ENCODE measurements at regions not wholly inside any gene's neighbourhood (a gene's known extent, or its start where the extent isn't known, plus 50 kb on each side); places are given as distances from the start of the nearest gene placed in this dataset.
"Not testable (repeated sequence)": the region's sequence is repeated elsewhere in the genome, so short reads cannot be mapped to it uniquely, and the experiment has no call there.

DNA sequence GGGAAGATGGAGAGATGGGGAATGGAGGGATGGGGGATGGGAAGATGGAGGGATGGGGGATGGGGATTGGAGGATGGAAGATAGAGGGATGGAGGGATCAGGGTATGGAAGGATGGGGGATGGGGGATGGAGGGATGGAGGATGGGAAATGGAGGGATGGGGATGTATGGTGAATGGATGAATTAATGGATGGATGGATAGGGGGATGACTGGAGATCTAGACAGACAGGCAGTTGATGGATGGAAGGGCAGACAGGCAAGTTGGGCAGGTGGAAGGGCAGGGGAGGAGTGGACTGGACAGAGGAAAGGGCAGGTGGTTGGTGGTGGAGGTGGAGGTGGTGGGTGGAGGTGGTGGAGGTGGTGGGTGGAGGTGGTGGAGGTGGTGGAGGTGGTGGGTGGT is 167.2 kb downstream of the C9orf50 start:
- no peak for DNase-seq

DNA sequence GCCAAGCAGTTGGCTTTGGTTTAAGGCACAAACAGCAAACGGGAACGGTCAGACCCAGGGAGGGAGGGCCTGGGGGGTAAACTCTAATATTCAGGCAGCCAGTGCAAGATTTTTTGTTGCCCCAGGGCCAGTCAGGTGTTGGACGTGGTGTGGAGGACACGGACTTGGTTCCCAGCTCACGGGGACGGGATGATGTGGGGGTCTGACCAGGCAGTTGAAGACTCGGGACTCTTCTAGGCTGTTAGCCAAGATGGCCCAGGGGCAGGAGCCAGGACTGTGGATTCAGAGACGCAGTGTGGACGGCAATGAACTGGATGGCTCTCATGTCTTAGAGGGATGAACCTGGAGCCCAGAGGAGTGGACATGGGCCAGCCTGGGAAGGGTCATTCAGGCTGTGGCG is 169.2 kb downstream of the C9orf50 start:
- no peak for DNase-seq

DNA sequence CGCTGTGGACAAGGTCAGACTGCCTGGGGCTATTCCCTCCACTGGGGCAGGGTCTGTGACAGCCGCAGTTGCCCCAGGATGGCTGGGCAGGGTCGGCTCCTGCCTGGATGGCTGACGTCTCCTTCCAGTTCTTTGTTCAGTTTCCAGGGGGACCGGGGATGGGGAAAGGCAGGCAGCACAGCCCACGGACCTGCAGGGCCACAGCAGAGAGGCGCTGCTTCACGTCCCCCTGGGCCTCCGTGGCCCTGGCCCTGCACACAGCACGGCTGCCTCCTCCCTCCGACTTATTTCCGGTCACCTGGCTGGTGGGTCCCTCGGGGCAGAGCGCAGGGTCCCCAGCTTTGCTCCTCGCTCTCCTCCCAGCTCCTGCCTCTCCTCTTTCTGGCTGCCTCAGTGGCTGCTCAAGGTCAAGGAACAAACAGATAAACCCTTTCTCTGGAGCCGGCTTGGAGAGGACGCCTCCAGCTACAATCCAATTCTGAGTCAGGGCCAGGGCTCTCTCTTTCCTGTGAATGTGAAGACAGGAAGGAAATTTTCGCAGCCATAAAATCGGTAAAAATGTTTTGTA is 169.7 kb downstream of the C9orf50 start:
- no peak for DNase-seq

DNA sequence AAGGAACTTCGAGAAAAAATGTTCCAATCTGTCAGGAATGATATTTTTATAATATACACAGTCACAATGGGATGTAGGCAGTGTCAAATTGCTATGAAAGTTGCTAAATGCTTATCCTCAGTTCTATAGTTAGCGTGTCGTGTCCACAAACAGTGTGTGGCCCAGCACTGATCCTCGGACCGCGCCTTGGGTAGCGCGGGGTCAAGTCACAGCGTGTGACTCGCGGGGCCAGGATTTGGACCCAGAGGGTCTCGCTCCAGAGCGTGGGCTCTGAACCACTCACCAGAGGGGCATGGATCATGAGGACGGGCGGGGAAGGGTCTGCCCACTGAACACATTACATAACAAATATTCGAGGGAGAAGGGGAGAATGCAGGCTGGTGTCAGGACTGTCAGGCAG is 171.8 kb downstream of the C9orf50 start:
- DNase-seq: no peak

DNA sequence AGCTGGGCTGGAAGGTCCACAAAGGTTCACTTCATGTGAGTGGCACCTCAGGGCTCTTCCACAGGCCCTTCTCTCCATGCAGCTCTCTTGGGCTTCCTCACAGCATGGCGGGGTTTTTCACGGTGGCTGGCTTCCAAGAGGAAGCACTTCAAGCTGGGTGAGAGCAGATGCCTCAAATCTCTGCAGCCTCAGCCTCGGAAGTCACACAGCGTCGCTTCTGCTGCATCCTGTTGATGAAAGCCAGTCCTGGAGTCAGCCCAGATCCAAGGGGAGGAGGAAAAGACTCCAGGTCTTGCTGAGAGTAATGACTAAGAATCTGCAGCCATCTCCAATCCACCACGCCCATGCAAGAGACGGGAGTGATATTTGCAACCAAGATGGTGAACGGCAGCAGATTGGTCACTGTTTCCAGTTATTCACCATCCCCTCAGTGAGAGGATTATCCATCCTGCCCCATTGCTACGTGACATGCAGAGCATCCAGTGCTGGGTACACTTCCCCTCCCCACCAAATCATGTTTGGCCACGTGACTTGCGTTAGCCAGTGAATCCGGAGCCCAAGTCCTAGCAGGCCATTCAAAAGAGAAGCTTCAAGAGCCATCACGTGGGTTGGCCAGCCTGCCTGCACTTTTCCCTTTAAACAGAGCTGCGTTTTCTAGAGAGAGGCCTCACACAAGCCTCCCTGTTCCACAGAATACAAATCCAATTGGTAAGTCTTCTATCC is 173.9 kb downstream of the C9orf50 start:
- no peak for DNase-seq

DNA sequence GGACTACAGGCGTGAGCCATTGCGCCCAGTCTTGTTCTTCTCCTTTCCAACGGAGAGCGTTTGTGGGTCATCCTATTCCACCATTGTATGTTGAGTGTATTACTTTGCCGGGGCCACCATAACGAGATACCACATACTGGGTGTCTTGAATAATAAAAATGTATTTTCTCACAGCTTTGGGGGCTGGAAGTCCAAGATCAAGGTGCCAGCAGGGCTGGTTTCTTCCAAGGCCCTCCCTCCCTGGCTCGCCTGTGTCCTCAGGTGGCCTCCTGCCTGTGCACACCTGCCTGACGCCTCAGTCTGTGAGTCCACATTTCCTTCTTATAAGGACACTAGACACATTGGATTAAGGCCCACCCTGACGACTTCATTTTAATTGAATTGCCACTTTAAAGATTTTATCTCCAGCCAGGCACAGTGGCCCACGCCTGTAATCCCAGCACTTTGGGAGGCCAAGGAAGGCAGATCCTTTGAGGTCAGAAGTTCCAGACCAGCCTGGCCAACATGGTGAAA is 175.1 kb downstream of the C9orf50 start:
- no peak for DNase-seq

DNA sequence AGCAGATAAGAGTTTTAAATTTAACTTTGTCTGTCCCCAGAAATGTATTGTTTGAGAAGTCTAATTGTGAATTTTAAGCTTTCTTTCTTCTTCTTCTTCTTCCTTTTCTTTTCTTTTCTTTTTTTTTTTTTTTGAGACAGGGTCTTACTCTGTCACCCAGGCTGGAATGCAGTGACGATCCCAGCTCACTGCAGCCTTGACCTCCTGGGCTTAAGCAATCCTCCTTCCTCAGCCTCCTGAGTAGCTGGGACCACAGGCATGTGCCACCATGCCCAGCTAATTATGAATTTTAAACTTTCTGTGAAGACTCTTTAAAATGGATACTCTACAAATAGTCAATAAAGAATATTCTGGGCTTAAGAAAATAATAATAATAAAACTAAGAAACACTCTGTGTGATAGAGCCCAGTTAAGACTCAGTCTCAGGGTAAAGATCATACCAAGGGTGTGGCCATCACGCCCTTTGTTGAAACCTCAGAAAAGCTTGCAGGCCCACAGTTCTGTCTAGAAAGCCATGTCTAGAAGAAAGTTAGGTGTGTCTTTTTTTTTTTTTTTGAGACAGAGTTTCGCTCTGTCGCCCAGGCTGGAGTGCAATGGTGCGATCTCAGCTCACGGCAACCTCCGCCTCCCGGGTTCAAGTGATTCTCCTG is 177.3 kb downstream of the C9orf50 start:
- not testable (repeated sequence) for DNase-seq

DNA sequence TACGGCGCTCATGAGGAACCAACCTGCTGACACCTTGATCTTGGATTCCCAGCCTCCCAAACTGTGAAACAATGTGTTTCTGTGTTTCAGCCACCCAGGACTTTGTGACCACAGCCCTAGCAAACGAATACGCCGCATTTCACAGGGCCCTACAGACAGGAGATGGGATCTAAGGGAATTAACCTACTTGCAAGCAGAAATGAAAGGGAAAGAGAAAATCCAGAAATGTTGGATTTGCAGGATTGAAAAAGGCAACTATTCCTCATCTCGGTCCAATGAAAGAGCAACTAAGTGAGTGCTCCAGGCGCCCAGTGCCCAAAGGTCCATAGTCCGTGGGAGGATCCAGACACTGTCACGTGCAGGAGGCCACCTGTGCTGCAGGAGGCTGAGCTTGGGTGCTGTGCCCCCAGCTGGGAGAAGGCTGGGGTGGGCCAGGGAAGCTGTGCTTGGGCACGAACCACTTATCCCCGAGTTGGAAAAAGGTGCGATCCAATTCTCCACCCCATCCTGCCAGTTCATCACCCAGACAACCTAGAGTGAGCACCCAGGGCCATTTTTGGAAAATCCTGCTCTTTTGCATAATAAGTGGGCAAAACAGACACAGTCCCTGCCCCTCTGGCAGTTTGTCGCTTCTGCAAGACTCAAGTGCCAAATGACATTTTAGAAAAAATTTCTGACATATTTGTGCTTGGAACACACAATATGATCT is 177.9 kb downstream of the C9orf50 start:
- no peak for DNase-seq

DNA sequence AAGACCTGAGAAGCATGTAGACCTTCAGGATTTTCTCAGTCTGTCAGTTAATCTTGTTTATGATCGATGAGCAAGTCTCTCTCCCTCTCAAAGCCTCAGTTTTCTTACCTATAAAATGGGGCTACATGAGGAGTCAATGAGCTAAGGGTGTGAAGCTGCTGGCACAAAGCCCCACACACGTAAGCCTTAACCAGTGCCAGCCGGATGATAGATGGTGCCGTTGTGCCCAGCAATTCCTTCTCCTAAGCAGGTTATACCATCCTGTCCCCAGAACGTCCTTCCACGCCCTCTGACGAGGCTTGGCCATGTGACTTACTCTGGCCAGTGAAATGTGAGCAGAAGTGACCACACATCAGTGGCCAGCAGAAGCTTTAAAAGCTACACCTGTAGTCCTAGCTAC is 179.0 kb downstream of the C9orf50 start:
- DNase-seq: no peak

DNA sequence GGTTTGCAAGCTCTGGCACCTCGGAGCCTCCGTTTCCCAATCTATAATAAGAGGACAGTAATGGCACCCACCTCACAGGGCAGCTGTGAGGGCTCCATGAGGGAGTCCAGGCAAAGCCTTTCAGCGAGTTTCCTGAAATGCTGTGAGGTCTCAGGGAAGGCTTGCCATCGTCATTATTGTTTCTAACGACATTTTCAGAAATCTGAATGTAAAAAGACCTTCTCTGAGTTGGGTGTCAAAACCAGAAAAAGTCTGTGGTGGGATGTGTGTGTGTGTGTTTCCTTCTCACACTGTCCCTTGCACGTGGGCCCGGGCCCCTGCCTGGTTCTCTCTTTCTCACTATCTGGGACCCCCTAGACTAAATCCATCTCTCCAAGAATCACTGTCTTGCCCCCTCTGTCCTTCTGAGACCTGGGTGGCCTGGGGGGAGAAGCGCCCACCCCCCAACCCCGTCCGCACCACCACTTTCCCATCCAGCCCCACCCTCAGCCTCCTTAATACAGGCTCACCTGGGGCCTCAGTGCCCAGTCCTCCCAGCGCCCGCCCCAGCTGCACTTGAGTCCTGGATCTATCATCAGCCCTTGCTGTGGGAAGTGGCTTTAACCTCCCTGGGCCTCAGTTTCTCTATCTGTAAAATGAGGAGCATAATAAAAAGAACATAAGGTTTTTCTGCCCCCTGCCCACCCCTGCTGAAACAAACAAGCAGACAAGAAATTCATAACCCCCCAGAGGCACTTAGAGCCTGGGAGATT is 180.3 kb downstream of the C9orf50 start:
- no peak for DNase-seq

DNA sequence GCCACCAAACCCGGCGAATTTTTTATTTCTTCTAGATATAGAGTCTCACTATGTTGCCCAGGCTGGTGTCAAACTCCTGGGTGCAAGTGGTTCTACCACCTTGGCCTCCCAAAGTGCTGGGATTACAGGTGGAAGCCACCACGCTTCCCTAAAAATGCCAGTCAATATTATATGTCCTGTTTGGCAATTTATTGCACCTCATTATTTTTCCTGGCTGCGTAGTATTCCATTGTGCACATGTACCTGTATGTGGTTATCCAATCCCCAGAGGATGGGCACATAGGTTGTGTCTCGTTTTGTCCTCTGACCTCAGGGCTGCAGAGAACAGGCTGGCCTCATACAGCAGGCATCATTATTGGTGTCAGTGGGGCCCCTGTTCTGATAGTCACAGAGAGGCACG is 181.7 kb downstream of the C9orf50 start:
- DNase-seq: no peak

DNA sequence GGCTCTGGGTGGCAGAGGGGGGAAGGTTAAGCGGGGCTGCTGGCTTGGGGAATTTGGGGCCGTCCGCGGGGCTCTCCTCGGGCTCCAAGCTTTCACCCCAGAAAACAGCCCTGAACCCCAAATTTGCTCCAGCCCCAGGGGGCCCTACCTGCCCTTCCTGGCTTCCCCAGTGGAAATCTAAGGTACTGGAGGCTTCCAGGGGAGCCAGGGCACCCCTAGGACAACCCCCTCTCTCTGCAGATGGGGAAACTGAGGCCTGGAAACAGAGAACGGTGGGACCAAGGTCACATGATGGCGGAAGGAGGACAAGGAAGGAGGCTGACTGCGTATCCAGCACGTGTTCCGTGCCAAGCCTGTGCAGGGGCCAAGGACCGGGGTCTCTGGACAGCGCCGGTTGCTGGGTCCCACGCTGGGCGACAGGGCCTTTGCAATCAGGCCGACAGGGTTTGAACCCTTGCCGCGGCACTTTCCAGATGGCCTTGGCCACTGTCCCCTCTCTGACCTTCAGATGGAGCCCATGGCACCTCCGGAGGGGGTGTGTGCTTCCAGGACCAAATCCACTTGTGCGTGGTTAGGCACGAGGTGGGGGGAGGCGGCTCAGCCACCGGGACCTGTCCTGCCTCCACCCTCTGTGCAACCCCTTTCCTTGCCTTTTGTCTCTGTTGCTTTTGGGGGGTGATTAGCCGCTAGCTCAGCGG is 183.1 kb downstream of the C9orf50 start:
- no peak for DNase-seq

DNA sequence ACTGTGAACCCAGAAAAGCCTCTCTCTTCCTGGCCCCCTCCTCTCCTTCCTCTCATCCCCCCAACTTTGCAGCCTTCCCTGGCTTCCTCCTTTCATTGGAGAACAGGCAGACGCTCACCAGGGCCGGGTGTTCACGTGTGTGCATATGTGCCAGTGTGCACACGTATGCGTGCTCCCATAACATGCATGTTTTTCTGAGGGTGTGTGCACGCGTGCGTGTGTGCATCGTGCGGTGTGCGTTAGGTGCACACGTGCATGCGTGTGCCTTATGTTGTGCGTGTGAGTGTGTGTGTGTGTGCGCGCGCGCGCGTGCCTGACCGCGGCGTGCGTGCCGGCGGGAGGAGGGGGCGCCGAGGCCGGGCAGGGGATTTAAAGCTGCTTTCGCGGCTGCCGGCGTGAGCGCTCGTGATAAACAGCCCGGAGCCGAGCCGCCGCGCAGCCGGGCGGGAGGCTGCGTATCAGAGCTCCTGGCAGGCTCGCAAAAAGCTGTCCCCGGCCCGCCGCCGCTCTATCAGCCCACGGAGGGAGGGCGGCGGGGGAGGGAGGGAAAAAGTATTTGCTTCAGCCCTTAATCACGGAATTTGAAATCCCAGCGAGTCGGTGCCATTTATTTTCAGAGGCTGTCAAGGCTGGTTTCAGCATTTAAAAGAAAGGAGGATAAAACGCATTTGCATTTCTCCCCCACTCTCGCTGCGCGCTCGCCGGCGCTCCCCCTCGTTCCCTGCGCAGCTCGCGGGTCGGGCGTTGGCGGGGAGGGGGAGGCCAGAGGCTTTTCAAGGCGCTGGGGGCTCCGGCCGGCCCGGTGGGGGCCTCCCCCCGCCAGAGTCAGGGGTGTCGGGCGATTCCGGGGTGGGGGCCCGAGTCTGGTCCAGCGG is 183.9 kb downstream of the C9orf50 start:
- no peak for DNase-seq

DNA sequence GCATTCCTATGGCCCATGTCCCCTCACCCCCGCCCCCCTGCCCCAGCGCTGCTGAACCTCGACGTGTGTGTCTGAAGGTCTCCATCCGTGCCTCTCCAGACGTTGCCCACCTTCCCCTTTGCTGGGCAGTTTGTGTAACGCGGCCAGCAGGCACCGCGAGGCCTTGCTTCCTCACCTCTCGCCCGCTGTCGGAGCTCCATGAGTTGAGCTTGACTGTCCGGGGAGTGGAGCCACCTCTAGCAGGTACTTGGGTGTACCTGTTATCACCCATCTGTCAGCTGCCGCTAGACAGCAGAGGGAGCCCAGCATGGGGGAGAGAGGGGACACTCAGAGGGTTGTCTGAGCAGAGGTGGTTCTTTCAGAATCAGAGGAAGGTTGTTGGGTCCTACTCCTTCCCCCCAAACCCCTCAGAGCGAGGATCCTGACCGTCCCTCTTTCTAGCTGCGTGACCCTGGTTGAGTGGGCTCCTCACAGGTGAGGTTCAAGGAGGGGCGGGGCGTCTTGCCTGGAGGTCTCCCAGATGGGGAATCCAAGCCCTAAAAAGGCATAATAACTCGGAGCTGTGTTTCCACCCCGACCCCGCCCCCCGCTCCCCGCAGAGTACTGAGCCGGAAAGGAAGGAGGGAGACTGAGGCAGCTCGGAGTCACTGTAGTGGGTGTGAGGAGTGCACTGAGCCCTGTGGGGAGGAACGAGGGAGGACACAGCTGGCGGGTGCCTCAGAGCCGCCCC is 184.7 kb downstream of the C9orf50 start:
- no peak for DNase-seq

DNA sequence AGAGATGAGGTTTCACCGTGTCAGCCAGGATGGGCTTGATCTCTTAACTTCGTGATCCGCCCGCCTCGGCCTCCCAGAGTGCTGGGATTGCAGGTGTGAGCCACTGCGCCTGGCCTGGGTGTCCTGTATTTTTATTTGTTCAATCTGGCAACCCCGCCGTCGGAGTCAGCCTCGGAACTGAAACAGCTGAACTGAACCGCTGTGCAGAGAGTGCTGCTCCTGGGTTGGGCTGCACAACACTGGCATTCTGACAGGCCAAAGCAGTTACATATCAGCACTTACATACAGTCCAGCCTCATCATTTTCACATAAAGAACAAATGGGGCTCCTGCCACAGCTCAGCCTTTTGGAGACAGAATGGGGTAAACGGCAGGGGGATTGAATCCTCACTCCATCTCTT is 185.6 kb downstream of the C9orf50 start:
- DNase-seq: no peak

DNA sequence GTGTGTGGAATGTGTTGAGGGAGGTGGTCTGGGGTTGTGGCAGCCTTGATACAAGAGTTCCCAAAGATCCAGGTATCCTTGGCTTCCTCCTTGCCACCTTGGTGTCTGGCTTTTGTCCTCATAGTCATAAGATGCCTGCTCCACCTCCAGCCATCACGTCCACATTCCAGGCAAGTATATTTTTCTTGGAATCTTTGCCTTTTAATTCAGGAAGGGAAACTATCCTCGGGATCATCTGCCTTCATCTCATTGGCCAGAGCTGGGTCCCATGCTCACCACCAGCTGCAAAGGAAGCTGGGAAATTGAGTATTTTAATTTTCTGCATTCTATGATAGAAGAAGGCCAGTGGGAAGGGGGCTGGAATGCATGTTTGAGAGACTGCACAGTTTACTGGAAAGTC is 186.7 kb downstream of the C9orf50 start:
- no peak for DNase-seq

DNA sequence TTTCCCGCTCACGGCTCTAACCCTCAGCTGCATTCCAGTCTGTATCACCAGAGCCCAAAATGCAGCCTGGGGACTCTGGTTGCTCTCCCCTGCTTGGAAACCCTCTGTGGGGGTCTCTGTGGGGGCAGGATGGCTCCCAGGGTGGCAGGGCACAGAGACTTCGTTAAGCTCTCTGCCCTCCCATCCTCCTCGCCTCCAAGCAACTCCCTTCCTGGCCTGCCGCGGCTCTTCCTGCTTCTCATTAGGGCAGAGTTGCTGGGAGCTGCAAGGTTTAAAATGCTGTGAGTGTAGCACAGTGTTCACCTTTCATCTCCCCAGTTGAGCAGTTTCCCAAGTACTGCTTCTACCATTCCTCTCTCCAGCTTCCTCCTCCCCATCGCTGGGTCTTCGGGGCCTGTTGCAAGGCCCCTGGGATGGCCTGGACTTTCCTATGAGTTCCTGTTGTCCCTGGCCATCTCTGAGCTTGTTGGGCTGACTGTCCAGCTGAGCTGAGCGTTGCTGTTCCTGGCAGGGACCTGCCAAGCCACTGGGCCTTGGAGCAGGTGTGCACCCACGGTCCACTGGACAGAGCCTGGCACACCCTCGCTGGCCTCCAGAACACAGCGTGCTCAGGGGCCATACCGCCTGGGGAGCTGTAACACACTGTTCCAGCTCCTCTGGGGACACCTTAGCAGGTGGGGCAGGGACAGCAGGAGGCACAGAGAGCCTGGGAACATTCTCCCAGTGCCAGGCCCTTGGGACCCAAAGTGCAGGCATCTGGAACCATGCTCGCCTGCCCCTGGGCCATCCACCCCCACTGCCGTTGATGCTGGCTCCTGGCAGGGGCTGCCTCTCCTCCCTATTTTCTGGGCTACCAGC is 188.4 kb downstream of the C9orf50 start:
- no peak for DNase-seq

DNA sequence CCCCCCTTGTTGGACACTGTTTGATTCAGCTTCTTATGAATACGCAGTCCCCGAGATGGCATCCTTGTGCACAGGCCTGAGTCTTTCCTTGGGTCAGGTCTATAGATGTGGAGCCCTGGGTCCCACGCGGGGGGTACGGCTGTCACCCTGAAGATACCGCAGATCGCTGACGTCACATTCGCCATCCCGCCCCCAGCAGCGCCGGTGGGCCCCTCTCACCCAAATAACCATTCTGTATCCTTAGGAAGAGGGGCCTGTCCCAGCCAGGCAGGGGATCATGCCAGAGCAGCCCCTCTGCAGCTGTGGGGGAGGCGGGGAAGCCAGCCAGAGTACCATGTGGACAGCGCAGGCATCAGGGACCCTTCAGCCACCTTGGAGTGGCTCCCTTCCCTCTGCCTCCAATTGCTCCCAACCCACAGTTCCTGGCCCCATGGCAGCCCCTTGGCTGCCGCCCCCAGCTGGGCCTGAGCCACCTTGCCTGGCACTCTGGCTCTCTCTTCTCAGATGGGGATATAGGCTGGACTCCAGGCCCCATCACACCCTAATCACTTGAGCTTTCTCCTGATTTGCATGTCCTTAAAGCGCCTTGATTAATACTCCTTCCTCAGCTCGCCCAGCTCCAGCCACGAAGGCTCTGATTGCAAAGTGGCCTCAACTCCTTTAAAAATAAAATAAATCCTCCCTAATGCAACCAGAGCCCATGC is 189.8 kb downstream of the C9orf50 start:
- DNase-seq: no peak

Measured in CD4-positive, alpha-beta T cell treated with Interleukin-15 for 1 hour (primary cell).